Smooth muscle cell of the brain vasculature (primary cell): ENCODE measurements at regions not wholly inside any gene's neighbourhood (a gene's known extent, or its start where the extent isn't known, plus 50 kb on each side); places are given as distances from the start of the nearest gene placed in this dataset.

Experiments used
- DNase-seq: peaks from one replicate; pipeline ENCODE4 v3.0.0-alpha.2; 2012; ENCODE audit warnings: low read depth, low spot score

- no peak for DNase-seq
Measured at GRCh38 chr14:58844544-58844943, 206.8 kb downstream of the DACT1 start.

- no peak for DNase-seq
Measured at GRCh38 chr14:58846682-58847465, 209.1 kb downstream of the DACT1 start.

- no peak for DNase-seq
Measured at GRCh38 chr14:58848365-58848764, 210.6 kb downstream of the DACT1 start.

- DNase-seq: no peak
Measured at GRCh38 chr14:58849601-58850000, 211.8 kb downstream of the DACT1 start.

GRCh38 chr14:58850011-58850410 is 212.2 kb downstream of the DACT1 start:
- DNase-seq: no peak

- DNase-seq: peak; percentile 49
Measured at GRCh38 chr14:58861586-58861985, 223.8 kb downstream of the DACT1 start.

GRCh38 chr14:58862416-58863160 is 224.8 kb downstream of the DACT1 start:
- DNase-seq: no peak

GRCh38 chr14:58863661-58864345 is 226.0 kb downstream of the DACT1 start:
- DNase-seq: no peak

GRCh38 chr14:58864751-58865513 is 227.2 kb downstream of the DACT1 start:
- no peak for DNase-seq

- no peak for DNase-seq
Measured at GRCh38 chr14:58865514-58866281, 227.9 kb downstream of the DACT1 start.

- DNase-seq: no peak
Measured at GRCh38 chr14:58866391-58866790, 228.6 kb downstream of the DACT1 start.

GRCh38 chr14:58870961-58871360 is 233.2 kb downstream of the DACT1 start:
- DNase-seq: no peak

GRCh38 chr14:58871573-58871972 is 233.8 kb downstream of the DACT1 start:
- DNase-seq: no peak

GRCh38 chr14:58872061-58872460 is 234.3 kb downstream of the DACT1 start:
- DNase-seq: no peak

- DNase-seq: no peak
Measured at GRCh38 chr14:58873228-58873953, 235.6 kb downstream of the DACT1 start.

- no peak for DNase-seq
Measured at GRCh38 chr14:58875613-58876012, 237.9 kb downstream of the DACT1 start.

GRCh38 chr14:58876608-58877007 is 238.8 kb downstream of the DACT1 start:
- no peak for DNase-seq

GRCh38 chr14:58878439-58879139 is 240.8 kb downstream of the DACT1 start:
- DNase-seq: no peak

- DNase-seq: no peak
Measured at GRCh38 chr14:58881433-58881832, 243.7 kb downstream of the DACT1 start.

GRCh38 chr14:58882577-58883018 is 244.8 kb downstream of the DACT1 start:
- DNase-seq: no peak
